ENCODE measurements at regions not wholly inside any gene's neighbourhood (a gene's known extent, or its start where the extent isn't known, plus 50 kb on each side); places are given as distances from the start of the nearest gene placed in this dataset.

GRCh38 chr11:96708219-96708878, 318.5 kb downstream of the JRKL start:
- no peak for TF ChIP-seq CTCF (IDR thresholded peaks at IDR 0.05; ENCODE audit: low read depth, low read length, poor library complexity, severe bottlenecking)
- no peak for TF ChIP-seq EZH2phosphoT487 (IDR thresholded peaks at IDR 0.05; ENCODE audit: borderline replicate concordance, low read length)
